ENCODE measurements at regions not wholly inside any gene's neighbourhood (a gene's known extent, or its start where the extent isn't known, plus 50 kb on each side); places are given as distances from the start of the nearest gene placed in this dataset.

GRCh38 chr14:104263675-104264358 is 125.4 kb downstream of the KIF26A start:
- H3K27ac ChIP-seq, result no peak overlapping the region
- TF ChIP-seq CTCF (IDR thresholded peaks at IDR 0.05) (no peak), ZFX (IDR thresholded peaks at IDR 0.05; ENCODE audit: borderline replicate concordance) (no peak)

GRCh38 chr14:104264495-104265265 is 126.3 kb downstream of the KIF26A start:
- TF ChIP-seq ZFX (IDR thresholded peaks at IDR 0.05; ENCODE audit: borderline replicate concordance) (no peak), CTCF (IDR thresholded peaks at IDR 0.05) (no peak)
- H3K27ac ChIP-seq, result no peak overlapping the region

- no peak for TF ChIP-seq CTCF (IDR thresholded peaks at IDR 0.05)
- H3K27ac ChIP-seq, result no peak overlapping the region
These were observed 127.7 kb downstream of the KIF26A start for GRCh38 chr14:104265918-104266630.

- TF ChIP-seq ZFX (IDR thresholded peaks at IDR 0.05; ENCODE audit: borderline replicate concordance) (no peak), CTCF (IDR thresholded peaks at IDR 0.05) (no peak)
- no peak overlapping the region for H3K27ac ChIP-seq
These were observed 128.5 kb downstream of the KIF26A start for GRCh38 chr14:104266631-104267575.

- TF ChIP-seq ZFX (IDR thresholded peaks at IDR 0.05; ENCODE audit: borderline replicate concordance) (no peak), CTCF (IDR thresholded peaks at IDR 0.05) (no peak)
- H3K27ac ChIP-seq, result no peak overlapping the region
These were observed 129.5 kb downstream of the KIF26A start for GRCh38 chr14:104267895-104268294.

- no peak for TF ChIP-seq ZFX (IDR thresholded peaks at IDR 0.05; ENCODE audit: borderline replicate concordance)
- no peak for TF ChIP-seq CTCF (IDR thresholded peaks at IDR 0.05)
- H3K27ac ChIP-seq, result no peak overlapping the region
These were observed 129.9 kb downstream of the KIF26A start for GRCh38 chr14:104268295-104268694.

Data from 22Rv1 (cell line).